IMR-90 (cell line): ENCODE measurements at regions not wholly inside any gene's neighbourhood (a gene's known extent, or its start where the extent isn't known, plus 50 kb on each side); places are given as distances from the start of the nearest gene placed in this dataset.

Experiments used
- ATAC-seq: fragments of 200-7000 bp; cut with Tn5 transposase; 2 replicates; pipeline ENCODE4 v1.9.1; 2020; ENCODE audit warnings: low read depth, mild to moderate bottlenecking, moderate library complexity
- BruUV-seq: library from RNA; stranded (reverse); fragments of 400-500 nt; replicated peaks from 2 replicates; lab custom pipeline; 2021; lab: Mats Ljungman, UMichigan
- CTCF ChIA-PET: fragments of 300-600 bp; formaldehyde crosslinking; extraction: SDS; loops from one replicate; lab custom pipeline; 2021; ENCODE audit warnings: antibody characterized with exemption; lab: Yijun Ruan, JAX
- POLR2A ChIA-PET: fragments of 300-600 bp; sonication (Branson Sonifier 250); formaldehyde crosslinking; loops from one replicate; lab custom pipeline; 2022; ENCODE audit warnings: antibody characterized with exemption; ENCODE audit not compliant: unreplicated experiment; lab: Charles Lee
- DNase-seq: peaks from one replicate; pipeline ENCODE4 v3.0.0; 2013
- H2AFZ ChIP-seq: replicated peaks from 2 replicates; pipeline ENCODE3; 2013; ENCODE audit warnings: low read length, mild to moderate bottlenecking; ENCODE audit not compliant: poor library complexity
- H2AK5ac ChIP-seq: 2 replicates; pipeline ENCODE4 v1.6.1; 2013; ENCODE audit warnings: low read depth, low read length, inconsistent platforms
- H2AK9ac ChIP-seq: replicated peaks from 2 replicates; pipeline ENCODE3; 2013; ENCODE audit warnings: mild to moderate bottlenecking, low read depth, low read length, moderate library complexity; ENCODE audit not compliant: poor library complexity
- H2BK120ac ChIP-seq: 2 replicates; pipeline ENCODE4 v1.6.1; 2013; ENCODE audit warnings: low read depth, low read length, inconsistent platforms
- H2BK15ac ChIP-seq: 3 replicates; pipeline ENCODE4 v1.6.1; 2013; ENCODE audit warnings: low read depth, low read length, inconsistent platforms
- H2BK20ac ChIP-seq: 2 replicates; pipeline ENCODE4 v1.6.1; 2013; ENCODE audit warnings: low read depth, mild to moderate bottlenecking, inconsistent platforms, low read length, moderate library complexity
- H2BK5ac ChIP-seq: 2 replicates; pipeline ENCODE4 v1.6.1; 2013; ENCODE audit warnings: mild to moderate bottlenecking, low read depth, low read length, inconsistent platforms; ENCODE audit not compliant: poor library complexity, severe bottlenecking
- H3K14ac ChIP-seq: replicated peaks from 2 replicates; pipeline ENCODE4 v1.6.1; 2013; ENCODE audit warnings: low read depth, low read length, inconsistent platforms
- H3K18ac ChIP-seq: 2 replicates; pipeline ENCODE4 v1.6.1; 2013; ENCODE audit warnings: low read depth, low read length, control low read depth
- H3K23ac ChIP-seq: 2 replicates; pipeline ENCODE4 v1.6.1; 2013; ENCODE audit warnings: low read depth, low read length, inconsistent platforms
- H3K27ac ChIP-seq: 2 replicates; pipeline ENCODE4 v1.5.1; 2013; ENCODE audit warnings: mild to moderate bottlenecking, control low read depth, low read length; ENCODE audit not compliant: insufficient read depth
- H3K27me3 ChIP-seq: 2 replicates; pipeline ENCODE4 v1.6.1; 2013; ENCODE audit warnings: low read length; ENCODE audit not compliant: control insufficient read depth, insufficient read depth
- H3K36me3 ChIP-seq: 2 replicates; pipeline ENCODE4 v1.6.1; 2013; ENCODE audit warnings: low read length, mixed read lengths; ENCODE audit not compliant: control insufficient read depth, insufficient read depth
- H3K4ac ChIP-seq: 2 replicates; pipeline ENCODE4 v1.6.1; 2013; ENCODE audit warnings: low read depth, low read length, inconsistent platforms
- H3K4me1 ChIP-seq: 2 replicates; pipeline ENCODE4 v1.6.1; 2013; ENCODE audit warnings: low read length, mixed read lengths; ENCODE audit not compliant: control insufficient read depth, insufficient read depth
- H3K4me2 ChIP-seq: 2 replicates; pipeline ENCODE4 v1.6.1; 2013; ENCODE audit warnings: low read depth, mild to moderate bottlenecking, control low read depth, low read length, moderate library complexity
- H3K4me3 ChIP-seq: 2 replicates; pipeline ENCODE4 v1.5.1; 2013; ENCODE audit warnings: low read depth, mild to moderate bottlenecking, control low read depth, low read length, moderate library complexity; ENCODE audit not compliant: insufficient read depth
- H3K56ac ChIP-seq: 2 replicates; pipeline ENCODE4 v1.6.1; 2013; ENCODE audit warnings: low read length, inconsistent platforms; ENCODE audit not compliant: insufficient read depth; ENCODE audit errors: extremely low read depth
- H3K79me1 ChIP-seq, 2 experiments: 2 replicates each; pipeline ENCODE4 v1.6.1; 2013; ENCODE audit warnings: low read length in 2 of 2, inconsistent platforms in 1 of 2, low read depth in 1 of 2
- H3K9ac ChIP-seq: 2 replicates; pipeline ENCODE4 v1.6.1; 2013; ENCODE audit warnings: low read depth, low read length, control low read depth
- H3K9me1 ChIP-seq: 2 replicates; pipeline ENCODE4 v1.6.1; 2013; ENCODE audit warnings: low read length, inconsistent platforms; ENCODE audit not compliant: insufficient read depth
- H3K9me3 ChIP-seq: 2 replicates; pipeline ENCODE4 v1.6.1; 2013; ENCODE audit warnings: low read length; ENCODE audit not compliant: control insufficient read depth, insufficient read depth
- H4K20me1 ChIP-seq: 2 replicates; pipeline ENCODE4 v1.6.1; 2013; ENCODE audit warnings: low read length, inconsistent platforms; ENCODE audit not compliant: insufficient read depth
- H4K5ac ChIP-seq: 2 replicates; pipeline ENCODE4 v1.6.1; 2013; ENCODE audit warnings: mild to moderate bottlenecking, low read depth, low read length, control low read depth
- H4K8ac ChIP-seq, 2 experiments: 2 replicates each; pipeline ENCODE4 v1.6.1; 2013; ENCODE audit warnings: low read depth in 2 of 2, low read length in 2 of 2, control low read depth in 1 of 2, inconsistent platforms in 1 of 2
- H4K91ac ChIP-seq: 2 replicates; pipeline ENCODE4 v1.6.1; 2013; ENCODE audit warnings: low read depth, low read length, inconsistent platforms; ENCODE audit not compliant: insufficient read depth
- CHD1 ChIP-seq: IDR thresholded peaks from 2 replicates; pipeline ENCODE4 v1.6.1; 2012; ENCODE audit warnings: low read depth, low read length, improper control_type of control experiment
- FOS ChIP-seq: fragments of 150-350 bp; IDR thresholded peaks from 2 replicates; pipeline ENCODE4 v1.6.1; 2016; ENCODE audit warnings: low read depth, low read length
- MAFK ChIP-seq: IDR thresholded peaks from 2 replicates; pipeline ENCODE4 v1.6.1; 2012; ENCODE audit warnings: low read depth, low read length, improper control_type of control experiment
- POLR2A ChIP-seq: IDR thresholded peaks from 2 replicates; pipeline ENCODE4 v1.6.1; 2012; ENCODE audit warnings: mild to moderate bottlenecking, low read depth, low read length
- RFX5 ChIP-seq: IDR thresholded peaks from 2 replicates; pipeline ENCODE4 v1.8.0; 2012; ENCODE audit warnings: low read depth, mild to moderate bottlenecking, low read length, moderate library complexity
- SMC3 ChIP-seq: fragments of 150-350 bp; IDR thresholded peaks from 2 replicates; pipeline ENCODE4 v1.6.1; 2016; ENCODE audit warnings: low read depth, mild to moderate bottlenecking, antibody characterized with exemption, low read length, moderate library complexity
- WGBS, 2 experiments: methylation state at CpG; one replicate each; pipeline versions ENCODE4 v1.1.5 to v1.1.7; 2013; ENCODE audit warnings: missing lambda C conversion rate in 2 of 2; ENCODE audit not compliant: insufficient read length in 1 of 2; ENCODE audit errors: extremely low coverage in 2 of 2; 5-methylcytosine and 5-hydroxymethylcytosine counted together
- dilution Hi-C: fragments of 300-500 bp; cut with HindIII; formaldehyde crosslinking; loops from one replicate; pipeline ENCODE4 v1.14.3; 2018; ENCODE audit warnings: low sequenced_read_pairs; ENCODE audit not compliant: unreplicated experiment
- in situ Hi-C: fragments of 300-500 bp; cut with MboI; formaldehyde crosslinking; loops from 3 replicates; pipeline ENCODE4 v1.14.3; 2019; ENCODE audit warnings: low sequenced_read_pairs, inconsistent platforms, mixed read lengths
- intact Hi-C: fragments of 100-400 bp; cut with micrococcal nuclease; formaldehyde crosslinking; loops from 2 replicates; pipeline ENCODE4 v1.10.0; 2022

- Histone ChIP-seq H2BK15ac (no peak overlapping the region), H4K91ac (no peak overlapping the region), H4K5ac (no peak overlapping the region), H3K14ac (no peak overlapping the region), H3K18ac (no peak overlapping the region), H4K8ac (no peak overlapping the region), H3K9me3 (no peaks in the 10 kb centered on the region), H3K9ac (no peak overlapping the region), H3K4me3 (no peak overlapping the region), H3K79me1 (no peaks in the 10 kb centered on the region), H2BK120ac (no peak overlapping the region), H3K4me2 (no peak overlapping the region), H2AK5ac (no peak overlapping the region), H3K27ac (no peak overlapping the region), H3K4me1 (no peaks in the 10 kb centered on the region), H3K27me3 (no peaks in the 10 kb centered on the region), H2AFZ (no peak overlapping the region), H3K23ac (no peak overlapping the region), H2BK20ac (no peak overlapping the region), H4K20me1 (no peaks in the 10 kb centered on the region), H3K9me1 (no peaks in the 10 kb centered on the region), H2BK5ac (no peak overlapping the region), H3K4ac (no peak overlapping the region), H2AK9ac (no peak overlapping the region), H3K36me3 (no peaks in the 10 kb centered on the region), H3K56ac (no peak overlapping the region)
- no TSS peak for BruUV-seq
- DNase-seq (no peak), ATAC-seq (no peak)
- ChIA-PET CTCF (no interaction called here), POLR2A (no interaction called here)
- intact Hi-C loops, result no loop called here
- no peak for TF ChIP-seq MAFK
- TF ChIP-seq POLR2A, result no peak
- TF ChIP-seq RFX5, result no peak
- no peak for TF ChIP-seq FOS
- TF ChIP-seq CHD1, result no peak
- no peak for TF ChIP-seq SMC3
- dilution Hi-C loops, result no loop called here
- no CpG with 5 or more reads among the region's 2 CpGs for WGBS, 2 experiments
- in situ Hi-C loops, result no loop called here
Measured at GRCh38 chr7:12917801-12918200, 230.4 kb downstream of the ARL4A start.
